Fibroblast of mammary gland (primary cell): ENCODE measurements at regions not wholly inside any gene's neighbourhood (a gene's known extent, or its start where the extent isn't known, plus 50 kb on each side); places are given as distances from the start of the nearest gene placed in this dataset.
"Not testable (repeated sequence)": the region's sequence is repeated elsewhere in the genome, so short reads cannot be mapped to it uniquely, and the experiment has no call there.

Experiments
- DNase-seq: peaks from one replicate; pipeline ENCODE4 v3.0.0-alpha.2; 2010; ENCODE audit warnings: low read depth
- H3K4me3 ChIP-seq: 2 replicates; pipeline ENCODE4 v1.5.1; 2011; ENCODE audit warnings: low read depth, mild to moderate bottlenecking, low read length, moderate library complexity; ENCODE audit not compliant: control insufficient read depth
- TF ChIP-seq, protein P1 (sequence below): conservative IDR thresholded peaks from 2 replicates; pipeline ENCODE4 v1.5.1; 2011; ENCODE audit warnings: low read depth, low read length, inconsistent platforms; ENCODE audit not compliant: control insufficient read depth, insufficient read depth

DNA sequence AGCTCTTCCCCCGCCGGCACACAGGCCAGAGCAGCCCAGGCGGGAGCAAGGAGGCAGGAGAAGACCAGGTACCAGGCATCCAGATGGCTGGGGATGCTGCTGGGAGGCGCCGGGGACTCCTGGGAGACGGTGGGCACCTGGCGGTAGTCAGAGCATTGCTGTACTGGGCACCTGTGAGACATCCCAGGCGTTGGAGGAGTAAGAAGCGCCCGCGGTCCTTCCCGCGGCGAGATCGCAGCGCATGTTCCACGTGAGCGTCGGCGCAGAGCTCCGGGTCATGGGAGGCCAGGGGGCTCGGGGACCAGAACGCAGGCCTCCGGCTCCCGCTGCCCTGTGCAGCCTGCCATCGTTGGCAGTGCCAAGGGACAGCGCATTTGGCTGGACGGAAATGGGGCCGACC, 293.7 kb upstream of the CDYL start:
- H3K4me3 ChIP-seq = no peak overlapping the region
- TF ChIP-seq, protein P1, sequence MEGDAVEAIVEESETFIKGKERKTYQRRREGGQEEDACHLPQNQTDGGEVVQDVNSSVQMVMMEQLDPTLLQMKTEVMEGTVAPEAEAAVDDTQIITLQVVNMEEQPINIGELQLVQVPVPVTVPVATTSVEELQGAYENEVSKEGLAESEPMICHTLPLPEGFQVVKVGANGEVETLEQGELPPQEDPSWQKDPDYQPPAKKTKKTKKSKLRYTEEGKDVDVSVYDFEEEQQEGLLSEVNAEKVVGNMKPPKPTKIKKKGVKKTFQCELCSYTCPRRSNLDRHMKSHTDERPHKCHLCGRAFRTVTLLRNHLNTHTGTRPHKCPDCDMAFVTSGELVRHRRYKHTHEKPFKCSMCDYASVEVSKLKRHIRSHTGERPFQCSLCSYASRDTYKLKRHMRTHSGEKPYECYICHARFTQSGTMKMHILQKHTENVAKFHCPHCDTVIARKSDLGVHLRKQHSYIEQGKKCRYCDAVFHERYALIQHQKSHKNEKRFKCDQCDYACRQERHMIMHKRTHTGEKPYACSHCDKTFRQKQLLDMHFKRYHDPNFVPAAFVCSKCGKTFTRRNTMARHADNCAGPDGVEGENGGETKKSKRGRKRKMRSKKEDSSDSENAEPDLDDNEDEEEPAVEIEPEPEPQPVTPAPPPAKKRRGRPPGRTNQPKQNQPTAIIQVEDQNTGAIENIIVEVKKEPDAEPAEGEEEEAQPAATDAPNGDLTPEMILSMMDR = no peak
- no peak for DNase-seq

DNA sequence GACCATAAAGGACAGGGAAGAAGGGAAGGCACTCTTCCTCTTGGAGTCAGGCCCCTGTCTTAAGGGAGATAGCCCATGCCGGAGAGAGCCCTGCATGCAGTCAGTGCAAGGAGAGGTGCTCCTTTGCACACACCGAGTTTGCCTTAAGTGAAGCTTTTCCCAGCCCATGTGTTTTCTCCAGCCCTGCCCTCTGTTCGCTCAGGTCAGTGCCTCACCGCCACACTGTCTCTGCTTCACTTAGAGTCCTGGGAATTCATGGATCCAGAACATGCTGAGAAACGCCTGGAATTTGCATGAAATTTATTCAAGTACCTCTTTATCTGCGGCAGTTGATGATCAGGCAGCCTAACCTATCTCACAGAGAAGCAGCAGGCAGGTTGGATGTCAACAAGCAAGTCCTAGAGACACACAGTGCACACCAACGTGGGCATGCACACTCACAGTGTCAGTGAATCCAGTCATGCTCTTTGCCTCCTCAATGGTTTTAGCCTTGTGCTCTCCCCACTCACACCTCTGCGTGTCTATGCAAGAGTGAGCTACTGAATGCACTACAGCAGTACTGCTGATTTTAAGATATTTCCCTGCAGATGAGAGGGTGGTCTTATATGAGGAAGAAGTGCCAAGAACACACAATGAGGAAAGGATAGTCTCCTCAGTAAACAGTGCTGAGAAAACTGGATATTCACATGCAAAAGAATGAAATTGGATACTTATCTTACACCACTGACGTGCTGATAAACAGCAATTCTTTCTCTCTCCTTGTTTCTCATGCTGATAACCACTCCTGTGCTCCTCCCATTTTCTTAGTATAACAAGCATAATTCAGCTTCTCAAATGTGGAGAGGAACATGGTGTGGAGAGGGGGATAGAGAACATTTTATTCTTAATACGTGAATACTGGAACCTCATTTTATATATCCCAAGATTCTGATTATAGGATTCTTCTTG, 295.1 kb upstream of the CDYL start:
- no peak for DNase-seq
- TF ChIP-seq, protein P1 = no peak
- no peak overlapping the region for H3K4me3 ChIP-seq

GRCh38 chr6:4478098-4478497, 298.1 kb upstream of the CDYL start:
- TF ChIP-seq, protein P1 = no peak
- DNase-seq = no peak
- no peak overlapping the region for H3K4me3 ChIP-seq

- no peak for DNase-seq
- no peak overlapping the region for H3K4me3 ChIP-seq
- TF ChIP-seq, protein P1 = no peak
Measured at GRCh38 chr6:4474810-4475209, 301.4 kb upstream of the CDYL start.

DNA sequence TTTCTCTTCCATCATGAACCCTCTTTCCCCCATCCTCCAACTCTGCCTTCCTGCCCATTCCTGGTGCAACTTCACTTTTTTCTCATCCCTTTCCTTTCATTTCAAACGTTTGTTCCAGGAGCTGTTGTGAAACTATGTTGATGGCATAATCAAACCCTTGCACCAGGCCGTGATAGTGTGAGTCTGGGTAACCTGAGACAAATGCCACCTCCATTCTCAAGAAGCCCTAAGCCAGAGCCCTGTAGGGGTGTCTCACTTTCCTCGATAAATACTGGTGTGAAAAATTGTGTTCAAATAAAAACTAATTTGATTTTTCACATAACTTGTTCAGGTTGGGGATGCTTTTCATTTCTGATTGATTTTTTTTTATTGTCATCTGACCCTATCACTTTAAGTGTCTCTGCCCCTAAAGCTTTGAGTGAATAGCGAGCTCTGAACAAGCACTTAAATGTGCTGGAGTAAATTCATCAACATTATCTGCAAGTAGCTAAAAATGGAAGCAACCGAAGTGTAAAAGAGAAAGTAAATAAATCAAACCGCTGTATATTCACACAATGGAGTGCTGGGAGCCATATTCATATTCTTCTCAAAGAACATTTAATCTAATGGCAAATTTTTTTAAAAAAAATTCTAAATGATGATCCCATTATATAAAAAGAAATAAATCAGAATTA, 303.1 kb upstream of the CDYL start:
- H3K4me3 ChIP-seq = no peak overlapping the region
- TF ChIP-seq, protein P1 = no peak
- DNase-seq = no peak

- no peak for DNase-seq
- TF ChIP-seq, protein P1 = no peak
- H3K4me3 ChIP-seq = no peak overlapping the region
Measured at GRCh38 chr6:4472222-4472621, 304.0 kb upstream of the CDYL start.

DNA sequence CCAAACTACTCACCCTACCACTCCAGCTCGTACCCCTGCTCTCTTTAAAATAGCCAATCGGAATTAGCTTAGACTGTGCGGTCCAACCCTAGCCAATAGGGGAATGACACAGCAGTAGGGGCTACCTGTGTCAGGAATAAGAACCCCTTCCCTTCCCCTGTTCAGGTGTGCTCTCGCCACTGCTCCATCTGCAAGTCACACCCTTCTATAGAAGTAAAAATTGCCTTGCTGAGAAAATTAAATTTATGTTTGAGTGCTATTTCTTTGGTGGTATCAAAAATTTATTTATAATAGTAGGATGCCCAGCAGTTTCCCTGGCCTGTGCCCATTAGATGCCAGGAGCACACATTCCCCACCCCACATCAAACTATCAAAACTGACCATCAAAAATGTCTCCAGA, 304.7 kb upstream of the CDYL start:
- not testable (repeated sequence) for H3K4me3 ChIP-seq, DNase-seq
